Ishikawa (cell line): ENCODE measurements at regions not wholly inside any gene's neighbourhood (a gene's known extent, or its start where the extent isn't known, plus 50 kb on each side); places are given as distances from the start of the nearest gene placed in this dataset.

Source experiments
- CEBPB ChIP-seq: IDR thresholded peaks from 2 replicates; pipeline ENCODE4 v1.6.1; 2012
- CREB1 ChIP-seq: IDR thresholded peaks from 2 replicates; pipeline ENCODE4 v1.6.1; 2012; ENCODE audit warnings: low read depth
- EGR1 ChIP-seq: IDR thresholded peaks from 2 replicates; pipeline ENCODE4 v1.6.1; 2012
- EP300 ChIP-seq: IDR thresholded peaks from 2 replicates; pipeline ENCODE4 v1.6.1; 2012; ENCODE audit warnings: borderline replicate concordance
- FOXM1 ChIP-seq: IDR thresholded peaks from 2 replicates; pipeline ENCODE4 v1.6.1; 2012; ENCODE audit warnings: low read depth, borderline replicate concordance
- NFIC ChIP-seq: IDR thresholded peaks from 2 replicates; pipeline ENCODE4 v1.6.1; 2012
- RAD21 ChIP-seq: IDR thresholded peaks from 2 replicates; pipeline ENCODE4 v1.6.1; 2012; ENCODE audit warnings: low read depth
- TAF1 ChIP-seq: IDR thresholded peaks from 2 replicates; pipeline ENCODE4 v1.6.1; 2012; ENCODE audit warnings: low read depth, mild to moderate bottlenecking
- TCF12 ChIP-seq: IDR thresholded peaks from 2 replicates; pipeline ENCODE4 v1.6.1; 2012; ENCODE audit warnings: low read depth
- TEAD4 ChIP-seq: IDR thresholded peaks from 2 replicates; pipeline ENCODE4 v1.6.1; 2012
- YY1 ChIP-seq: IDR thresholded peaks from 2 replicates; pipeline ENCODE4 v1.6.1; 2012; ENCODE audit warnings: low read depth
- ZBTB7A ChIP-seq: IDR thresholded peaks from 2 replicates; pipeline ENCODE4 v1.6.1; 2012; ENCODE audit warnings: low read depth
- TF ChIP-seq, protein P1 (sequence below): IDR thresholded peaks from 2 replicates; pipeline ENCODE4 v1.6.1; 2012
- TF ChIP-seq, protein P2 (sequence below): IDR thresholded peaks from 2 replicates; pipeline ENCODE4 v1.6.1; 2012
- TF ChIP-seq, protein P3 (sequence below): IDR thresholded peaks from 2 replicates; pipeline ENCODE4 v1.6.1; 2012; ENCODE audit warnings: low read depth, mild to moderate bottlenecking

DNA sequence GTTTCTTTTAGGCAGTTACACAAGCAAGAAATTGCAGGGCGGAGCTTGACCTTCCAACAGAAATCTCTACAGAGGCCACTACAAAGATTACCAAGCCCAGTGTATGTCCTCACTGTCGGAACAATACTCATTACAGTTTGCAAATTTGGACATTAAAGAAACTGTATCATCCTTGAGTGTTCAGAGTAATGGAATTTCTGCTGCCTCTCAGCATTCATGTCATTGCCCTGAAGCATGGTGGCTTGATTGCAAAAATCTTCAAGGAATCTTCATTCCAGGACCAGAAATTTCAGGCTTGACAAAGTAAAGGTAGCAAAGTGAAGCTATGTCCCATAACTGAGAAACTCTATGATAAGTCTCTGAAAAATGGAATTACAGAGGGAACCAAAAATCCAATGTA lies 134.6 kb upstream of the MAP3K1 start:
- TF ChIP-seq YY1, result no peak
- TF ChIP-seq, protein P1, sequence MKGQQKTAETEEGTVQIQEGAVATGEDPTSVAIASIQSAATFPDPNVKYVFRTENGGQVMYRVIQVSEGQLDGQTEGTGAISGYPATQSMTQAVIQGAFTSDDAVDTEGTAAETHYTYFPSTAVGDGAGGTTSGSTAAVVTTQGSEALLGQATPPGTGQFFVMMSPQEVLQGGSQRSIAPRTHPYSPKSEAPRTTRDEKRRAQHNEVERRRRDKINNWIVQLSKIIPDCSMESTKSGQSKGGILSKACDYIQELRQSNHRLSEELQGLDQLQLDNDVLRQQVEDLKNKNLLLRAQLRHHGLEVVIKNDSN, result no peak

DNA sequence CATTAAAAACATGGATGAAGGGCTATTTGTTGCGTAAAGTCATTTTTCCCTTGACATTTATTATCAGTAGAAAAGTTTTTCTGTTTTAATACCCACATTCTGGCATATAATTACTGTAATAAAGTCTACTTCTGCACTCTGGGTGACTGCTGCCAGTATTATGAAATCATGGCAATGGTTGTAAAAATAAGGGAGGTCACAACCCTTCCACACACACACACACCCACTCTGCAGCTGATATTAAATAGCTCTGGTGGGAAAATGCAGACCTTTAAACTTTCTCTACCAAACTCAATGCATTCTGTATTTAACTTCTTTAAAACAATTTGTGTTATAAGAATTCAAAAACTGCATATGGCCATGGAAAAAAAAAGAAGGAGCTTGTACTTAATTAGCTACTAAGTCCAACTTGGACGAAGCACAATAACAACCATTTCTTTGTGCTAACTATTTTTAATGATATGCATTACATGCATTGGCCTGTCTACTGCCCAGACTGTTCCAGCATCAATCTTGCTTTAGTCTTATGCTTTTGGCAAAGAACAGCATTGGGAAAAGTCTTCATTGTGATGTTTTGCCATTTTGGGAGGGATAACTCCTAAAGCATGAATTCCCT lies 137.6 kb upstream of the MAP3K1 start:
- TF ChIP-seq FOXM1 (no peak), EGR1 (no peak), ZBTB7A (no peak), TEAD4 (no peak), NFIC (no peak), YY1 (no peak), CEBPB (no peak), TCF12 (no peak), CREB1 (no peak)

DNA sequence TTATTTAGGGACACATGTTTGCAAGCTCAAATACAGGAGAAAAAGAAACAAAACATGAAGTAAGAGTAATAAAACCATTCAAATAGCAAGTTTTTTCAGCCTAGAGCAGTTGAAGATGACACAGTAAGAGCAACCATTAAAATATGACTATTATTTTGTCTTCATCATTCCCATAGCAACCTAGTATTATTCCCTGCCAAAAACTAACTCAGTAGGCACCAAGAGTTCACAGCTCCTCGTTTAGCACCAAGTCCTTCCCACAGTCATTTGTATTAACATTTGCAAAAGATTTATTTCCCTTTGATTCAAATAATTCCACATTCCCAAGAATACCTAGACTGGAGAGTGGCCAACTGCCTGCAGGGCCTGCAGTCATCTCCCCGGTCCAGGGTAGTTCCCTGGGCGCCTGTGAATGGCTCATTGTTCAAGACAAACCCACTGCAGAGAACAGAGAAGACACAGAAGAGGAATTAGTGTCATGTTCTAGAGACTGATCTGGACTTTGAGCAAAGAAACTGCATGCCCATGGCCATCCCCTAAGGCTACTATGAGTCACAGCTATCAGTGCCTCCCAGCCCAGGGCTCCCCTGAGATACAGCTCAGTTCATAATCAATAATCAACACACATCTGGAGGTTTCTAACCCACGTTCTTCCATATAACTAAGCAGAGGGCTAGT lies 139.1 kb upstream of the MAP3K1 start:
- TF ChIP-seq, protein P1, result no peak
- TF ChIP-seq ZBTB7A (no peak), CREB1 (no peak), TCF12 (no peak)

DNA sequence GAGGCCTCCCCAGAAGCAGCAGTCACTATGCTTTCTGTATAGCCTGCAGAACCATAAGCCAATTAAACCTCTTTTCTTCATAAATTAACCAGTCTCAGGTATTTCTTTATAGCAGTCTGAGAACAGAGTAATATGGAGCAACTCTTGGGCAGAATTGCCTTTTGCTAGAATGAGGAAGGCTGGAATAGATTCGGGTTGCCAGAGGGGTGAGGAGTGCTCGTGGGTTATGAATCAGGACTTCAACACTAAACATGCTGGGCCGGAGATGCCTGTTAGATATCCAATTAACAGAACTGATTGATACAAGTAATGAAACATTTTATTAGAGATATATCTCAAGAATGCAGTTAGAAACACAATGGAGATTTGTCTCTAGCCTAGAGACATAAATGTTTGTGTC lies 140.9 kb upstream of the MAP3K1 start:
- TF ChIP-seq RAD21, result no peak
- TF ChIP-seq EGR1, result no peak
- TF ChIP-seq NFIC, result no peak
- no peak for TF ChIP-seq TAF1
- TF ChIP-seq, protein P2, sequence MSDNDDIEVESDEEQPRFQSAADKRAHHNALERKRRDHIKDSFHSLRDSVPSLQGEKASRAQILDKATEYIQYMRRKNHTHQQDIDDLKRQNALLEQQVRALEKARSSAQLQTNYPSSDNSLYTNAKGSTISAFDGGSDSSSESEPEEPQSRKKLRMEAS, result no peak
- TF ChIP-seq, protein P1, result no peak
- TF ChIP-seq TEAD4, result no peak
- TF ChIP-seq, protein P3, sequence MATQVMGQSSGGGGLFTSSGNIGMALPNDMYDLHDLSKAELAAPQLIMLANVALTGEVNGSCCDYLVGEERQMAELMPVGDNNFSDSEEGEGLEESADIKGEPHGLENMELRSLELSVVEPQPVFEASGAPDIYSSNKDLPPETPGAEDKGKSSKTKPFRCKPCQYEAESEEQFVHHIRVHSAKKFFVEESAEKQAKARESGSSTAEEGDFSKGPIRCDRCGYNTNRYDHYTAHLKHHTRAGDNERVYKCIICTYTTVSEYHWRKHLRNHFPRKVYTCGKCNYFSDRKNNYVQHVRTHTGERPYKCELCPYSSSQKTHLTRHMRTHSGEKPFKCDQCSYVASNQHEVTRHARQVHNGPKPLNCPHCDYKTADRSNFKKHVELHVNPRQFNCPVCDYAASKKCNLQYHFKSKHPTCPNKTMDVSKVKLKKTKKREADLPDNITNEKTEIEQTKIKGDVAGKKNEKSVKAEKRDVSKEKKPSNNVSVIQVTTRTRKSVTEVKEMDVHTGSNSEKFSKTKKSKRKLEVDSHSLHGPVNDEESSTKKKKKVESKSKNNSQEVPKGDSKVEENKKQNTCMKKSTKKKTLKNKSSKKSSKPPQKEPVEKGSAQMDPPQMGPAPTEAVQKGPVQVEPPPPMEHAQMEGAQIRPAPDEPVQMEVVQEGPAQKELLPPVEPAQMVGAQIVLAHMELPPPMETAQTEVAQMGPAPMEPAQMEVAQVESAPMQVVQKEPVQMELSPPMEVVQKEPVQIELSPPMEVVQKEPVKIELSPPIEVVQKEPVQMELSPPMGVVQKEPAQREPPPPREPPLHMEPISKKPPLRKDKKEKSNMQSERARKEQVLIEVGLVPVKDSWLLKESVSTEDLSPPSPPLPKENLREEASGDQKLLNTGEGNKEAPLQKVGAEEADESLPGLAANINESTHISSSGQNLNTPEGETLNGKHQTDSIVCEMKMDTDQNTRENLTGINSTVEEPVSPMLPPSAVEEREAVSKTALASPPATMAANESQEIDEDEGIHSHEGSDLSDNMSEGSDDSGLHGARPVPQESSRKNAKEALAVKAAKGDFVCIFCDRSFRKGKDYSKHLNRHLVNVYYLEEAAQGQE, result no peak
- TF ChIP-seq EP300, result no peak
- no peak for TF ChIP-seq FOXM1
- no peak for TF ChIP-seq CREB1

DNA sequence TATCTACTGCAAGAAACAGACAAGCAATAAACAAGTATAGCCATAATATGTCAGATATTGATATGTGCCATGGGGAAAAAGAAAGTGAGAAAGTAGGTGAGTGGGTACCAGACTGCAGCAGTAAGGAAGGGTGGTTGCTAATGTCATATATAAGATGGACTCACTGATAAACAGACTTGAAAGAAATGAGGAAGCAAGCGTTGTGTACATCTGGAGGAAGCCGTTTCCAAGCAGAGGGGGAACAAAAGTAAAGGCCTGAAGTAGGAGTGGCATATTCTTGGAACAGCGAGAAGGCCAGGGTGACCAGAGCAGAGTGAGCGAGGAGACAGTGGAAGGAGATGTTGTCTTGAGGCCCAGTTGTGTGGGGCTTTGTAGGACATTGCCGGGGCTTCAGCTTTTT lies 142.2 kb upstream of the MAP3K1 start:
- TF ChIP-seq TAF1 (no peak), CEBPB (no peak), ZBTB7A (no peak), RAD21 (no peak), EGR1 (no peak), EP300 (no peak), CREB1 (no peak), NFIC (no peak), YY1 (no peak), TEAD4 (no peak), TCF12 (no peak), FOXM1 (no peak)
- TF ChIP-seq, protein P3, result no peak
- TF ChIP-seq, protein P2, result no peak
- TF ChIP-seq, protein P1, result no peak
